ENCODE measurements at regions not wholly inside any gene's neighbourhood (a gene's known extent, or its start where the extent isn't known, plus 50 kb on each side); places are given as distances from the start of the nearest gene placed in this dataset.
"Not testable (repeated sequence)": the region's sequence is repeated elsewhere in the genome, so short reads cannot be mapped to it uniquely, and the experiment has no call there.

GRCh38 chr1:229139331-229140118 is 131.4 kb upstream of the RAB4A start:
- DNase-seq, result no peak

GRCh38 chr1:229140119-229140396 is 130.9 kb upstream of the RAB4A start:
- no peak for DNase-seq

- DNase-seq, result no peak
Observed at GRCh38 chr1:229141271-229141670, 129.6 kb upstream of the RAB4A start.

DNA sequence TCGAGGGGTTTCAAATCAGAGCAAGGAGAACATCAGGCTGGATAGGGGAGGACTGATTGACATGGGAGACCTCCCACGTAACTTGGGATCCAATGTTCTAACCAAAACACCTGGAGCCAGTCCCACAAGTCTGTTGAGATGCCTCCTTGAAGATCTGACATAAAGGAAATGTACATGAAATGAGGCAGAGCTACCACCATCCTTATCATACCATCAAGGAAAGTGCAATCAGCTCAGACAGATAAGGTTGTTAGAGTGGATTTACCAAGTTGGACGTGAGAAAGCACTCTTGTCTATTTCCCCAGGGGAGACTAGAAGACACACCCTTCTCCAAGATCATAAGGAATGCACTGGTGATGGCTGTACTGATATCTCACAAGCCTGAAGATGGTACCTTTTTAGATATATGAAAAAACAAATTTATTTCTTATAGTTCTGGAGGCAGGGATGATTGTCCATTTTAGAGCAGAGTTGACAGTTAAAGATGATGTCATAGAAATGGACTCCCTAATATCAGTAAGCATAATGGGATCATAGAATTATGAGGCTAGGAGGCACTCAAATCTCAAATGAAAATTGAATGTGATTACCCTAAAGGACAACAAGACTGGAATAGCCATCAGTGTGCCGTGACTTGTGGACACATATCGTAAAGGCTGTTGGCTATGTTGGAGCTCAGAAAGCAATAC is 129.1 kb upstream of the RAB4A start:
- no peak for DNase-seq

GRCh38 chr1:229142471-229142870 is 128.4 kb upstream of the RAB4A start:
- DNase-seq, result no peak

DNA sequence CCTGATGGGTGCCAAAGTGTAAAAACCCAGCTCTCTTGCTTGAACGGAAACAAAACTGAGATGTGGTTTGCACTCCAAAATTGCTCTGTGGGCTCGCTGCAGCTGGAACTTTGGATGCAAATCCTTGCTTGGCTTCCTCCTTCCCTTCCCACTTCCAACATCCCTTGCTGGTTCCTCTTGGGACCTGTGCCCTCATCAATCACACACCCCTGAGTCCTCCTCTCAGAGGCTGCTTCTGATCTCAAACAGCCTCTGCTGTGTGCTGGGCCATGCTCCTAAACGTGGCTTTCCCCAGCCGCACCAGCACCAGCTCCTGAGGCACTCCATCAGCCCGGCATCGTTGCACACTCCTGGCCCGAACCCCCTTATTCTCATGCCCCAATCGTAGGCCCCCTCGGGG is 124.3 kb upstream of the RAB4A start:
- DNase-seq, result no peak

DNA sequence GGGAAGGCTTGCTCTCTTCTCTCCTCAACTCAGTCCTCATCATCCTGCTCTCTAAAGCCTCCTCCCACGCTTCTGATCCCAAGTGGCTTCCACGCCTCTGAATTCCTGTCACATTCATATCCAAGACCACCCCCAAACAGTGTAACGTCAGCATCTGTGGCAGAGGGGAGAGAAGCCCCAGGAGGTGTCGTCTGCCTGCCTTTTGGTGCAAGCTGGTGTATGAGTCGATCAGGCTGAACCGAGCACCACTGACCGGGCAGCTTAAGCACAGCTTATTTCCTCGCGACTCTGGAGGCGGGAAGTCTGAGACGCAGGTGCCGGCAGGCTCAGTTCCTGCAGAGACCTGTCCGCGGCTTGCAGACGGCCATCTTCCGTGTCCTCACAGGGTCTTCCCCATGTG is 123.8 kb upstream of the RAB4A start:
- DNase-seq, result no peak

GRCh38 chr1:229148041-229148671 is 122.8 kb upstream of the RAB4A start:
- peak; percentile 22 for DNase-seq

DNA sequence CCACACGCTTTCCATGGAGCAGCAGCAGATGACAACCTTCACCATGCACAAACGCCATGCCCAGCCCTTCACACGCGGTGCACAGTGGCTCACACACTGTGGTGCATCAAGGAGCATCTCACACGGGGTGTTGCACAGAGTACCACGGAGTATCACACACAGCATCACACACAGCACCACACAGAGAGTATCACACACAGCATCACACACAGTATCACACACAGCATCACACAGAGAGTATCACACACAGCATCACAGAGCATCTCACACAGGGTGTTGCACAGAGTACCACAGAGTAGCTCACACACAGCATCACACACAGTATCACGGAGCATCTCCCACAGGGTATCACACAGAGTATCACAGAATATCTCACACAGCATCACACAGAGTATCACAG is 122.2 kb upstream of the RAB4A start:
- no peak for DNase-seq

GRCh38 chr1:229149435-229149834 is 121.5 kb upstream of the RAB4A start:
- DNase-seq, result no peak

- DNase-seq, result no peak
Observed at GRCh38 chr1:229150518-229150917, 120.4 kb upstream of the RAB4A start.

DNA sequence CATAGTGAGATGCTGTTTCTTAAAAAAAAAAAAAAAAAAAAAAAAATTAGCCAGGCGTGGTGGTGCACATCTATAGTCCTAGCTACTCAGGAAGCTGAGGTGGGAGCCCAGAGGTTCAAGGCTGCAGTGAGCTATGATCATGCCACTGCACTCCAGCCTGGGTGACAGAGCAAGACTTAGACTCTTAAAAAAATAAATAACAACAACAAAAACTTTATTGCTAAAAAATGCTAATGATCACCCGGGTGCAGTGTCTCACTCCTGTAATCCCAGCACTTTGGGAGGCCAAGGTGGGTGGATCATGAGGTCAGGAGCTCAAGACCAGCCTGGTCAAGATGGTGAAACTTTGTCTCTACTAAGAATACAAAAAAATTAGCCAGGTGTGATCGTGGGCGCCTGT is 119.5 kb upstream of the RAB4A start:
- DNase-seq, result not testable (repeated sequence)

GRCh38 chr1:229152311-229152710 is 118.6 kb upstream of the RAB4A start:
- DNase-seq, result no peak

DNA sequence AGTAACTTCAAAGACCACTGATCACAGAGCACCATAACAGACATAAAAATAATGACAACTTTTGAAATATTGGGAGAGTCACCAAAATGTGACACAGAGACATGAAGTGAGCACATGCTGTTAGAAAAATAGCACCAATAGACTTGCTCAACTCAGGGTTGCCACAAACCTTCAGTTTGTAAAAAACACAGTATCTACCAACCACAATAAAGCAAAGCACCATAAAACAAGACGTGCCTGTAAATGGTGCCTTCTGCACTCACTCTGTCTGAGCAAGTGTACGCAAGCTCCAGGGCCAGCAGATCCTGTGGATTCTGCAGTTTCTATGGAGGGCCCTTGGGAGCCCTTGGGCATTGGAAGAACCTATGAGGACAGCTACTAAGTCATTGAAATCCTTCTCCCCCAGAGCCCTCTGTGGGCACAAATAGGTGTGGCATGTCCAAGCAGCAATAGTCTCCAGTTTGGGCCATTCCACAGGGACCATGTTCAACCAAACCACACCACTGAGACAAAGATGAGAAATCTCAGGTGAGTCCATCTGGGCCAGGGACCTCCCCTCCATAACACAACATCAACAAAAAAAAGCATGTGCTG is 116.9 kb upstream of the RAB4A start:
- no peak for DNase-seq

DNA sequence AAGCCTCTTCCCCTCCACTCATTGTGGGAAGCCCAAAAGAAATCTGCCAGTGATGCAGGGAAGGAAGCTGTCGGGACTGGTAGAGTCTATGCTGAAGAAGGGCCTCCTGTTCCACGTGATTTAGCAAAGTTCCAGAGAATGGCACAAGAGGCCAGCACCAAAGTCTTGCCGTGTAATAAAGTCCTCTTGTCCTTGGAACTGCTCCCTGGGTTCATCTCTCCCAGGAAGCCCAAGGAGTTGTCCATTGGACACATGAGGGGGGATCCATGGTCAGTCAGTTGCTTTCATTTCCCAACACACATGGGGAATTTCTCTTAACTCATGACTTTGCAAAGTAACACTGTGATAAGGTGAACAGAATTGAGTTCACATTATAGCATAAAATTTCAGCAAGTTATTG is 116.1 kb upstream of the RAB4A start:
- DNase-seq, result no peak

- no peak for DNase-seq
Observed at GRCh38 chr1:229155472-229155871, 115.4 kb upstream of the RAB4A start.

DNA sequence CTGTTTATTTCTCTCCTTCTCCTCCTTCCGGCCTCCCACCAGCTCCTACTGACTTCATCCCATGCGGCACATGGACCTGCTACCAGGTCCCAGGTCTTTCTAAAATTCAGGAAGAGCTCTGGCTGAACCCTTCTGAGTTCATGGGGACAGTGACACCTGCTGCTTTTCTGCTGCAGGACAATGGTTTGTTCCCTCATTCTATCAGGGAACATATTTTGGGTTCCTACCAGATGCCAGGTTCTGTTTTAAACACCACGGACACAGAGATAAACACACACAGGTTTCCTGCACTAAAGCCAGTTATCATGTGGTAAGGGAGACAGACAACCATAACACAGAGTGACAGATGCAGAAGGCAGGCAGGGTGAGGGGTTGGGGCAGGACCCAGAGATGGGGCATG is 114.0 kb upstream of the RAB4A start:
- DNase-seq, result peak; percentile 2

DNA sequence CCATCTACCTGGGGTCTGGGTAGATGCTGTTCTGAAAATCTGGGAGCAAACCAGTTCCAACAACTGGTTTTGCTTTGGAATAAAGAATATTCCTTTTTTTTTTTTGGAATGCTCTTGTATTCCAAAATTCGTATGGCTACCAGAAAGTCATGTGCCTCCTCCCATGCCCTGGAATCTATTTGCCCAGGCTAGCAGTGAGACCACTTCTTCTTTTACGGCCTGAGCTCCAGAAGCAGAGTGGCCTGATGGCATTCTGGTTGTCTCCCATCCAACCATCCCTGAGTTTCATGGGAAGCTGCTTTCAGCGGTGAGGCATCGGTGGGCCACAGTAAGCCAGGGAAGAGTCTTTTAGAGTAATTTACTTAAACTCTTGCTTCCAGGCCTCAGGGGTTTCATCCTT is 113.4 kb upstream of the RAB4A start:
- DNase-seq, result no peak

DNA sequence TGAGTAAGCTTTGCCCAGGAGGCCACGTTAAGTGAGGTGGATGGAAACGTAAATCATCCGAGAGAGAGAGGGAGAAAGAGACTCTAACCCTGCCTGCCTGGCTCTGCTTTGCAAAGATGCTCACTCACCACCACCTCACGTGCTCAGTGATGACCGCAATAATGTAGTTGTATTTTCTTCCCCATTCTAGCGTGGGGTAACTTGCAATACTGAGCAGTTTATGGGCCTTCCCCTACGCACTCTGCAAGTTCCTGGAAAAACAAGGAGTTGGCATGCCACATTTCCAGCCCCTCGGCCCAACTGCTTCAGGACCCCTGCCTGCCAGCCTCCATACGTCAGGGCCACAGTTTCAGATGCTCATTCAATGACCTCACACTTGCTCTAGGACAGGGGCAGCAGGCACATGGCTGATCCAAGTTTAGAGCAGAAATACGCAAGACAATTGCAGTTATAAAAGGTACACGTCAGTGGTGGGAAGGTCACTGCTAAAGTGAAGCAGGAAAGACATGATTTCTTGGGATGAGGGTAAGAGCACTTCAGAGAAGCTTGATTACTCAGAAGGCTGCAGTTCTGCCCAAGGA is 112.5 kb upstream of the RAB4A start:
- DNase-seq, result no peak

DNA sequence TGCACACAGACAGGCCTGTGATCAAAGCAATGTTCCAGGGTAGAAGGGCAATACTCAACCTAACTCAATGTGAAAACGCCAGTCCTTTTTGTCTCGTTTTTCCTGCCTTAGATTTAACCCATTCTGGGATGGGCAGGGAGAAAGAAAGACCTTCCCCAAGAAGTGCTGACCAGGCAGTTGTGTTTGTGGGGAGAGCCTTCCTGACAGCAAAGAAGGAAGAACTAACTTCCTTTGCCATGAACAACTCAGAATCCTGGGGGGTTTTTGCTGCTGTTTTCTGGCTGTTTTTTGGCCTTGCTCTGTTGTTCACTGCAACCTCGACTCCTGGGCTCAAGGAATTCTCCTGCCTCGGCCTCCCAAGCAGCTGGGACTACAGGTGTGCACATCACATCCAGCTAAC is 112.0 kb upstream of the RAB4A start:
- DNase-seq, result no peak

GRCh38 chr1:229159668-229160544 is 111.0 kb upstream of the RAB4A start:
- DNase-seq, result peak; percentile 4

- no peak for DNase-seq
Observed at GRCh38 chr1:229161740-229162139, 109.2 kb upstream of the RAB4A start.

Measured in COR-L47 (cell line).